Stimulated activated CD4-positive, alpha-beta T cell treated with anti-CD3 and anti-CD28 coated beads, Interleukin-12 subunit alpha, Interleukin-12 subunit beta, amount 100 ng/mL, for 4 hours (primary cell): ENCODE measurements at regions not wholly inside any gene's neighbourhood (a gene's known extent, or its start where the extent isn't known, plus 50 kb on each side); places are given as distances from the start of the nearest gene placed in this dataset.
A peak's percentile ranks its signal among the peaks of the same experiment; 100 is the strongest.

Experiments used
- DNase-seq: peaks from one replicate; pipeline ENCODE4 v3.0.0-alpha.2; 2020

GRCh38 chr4:124202099-124202498 is 510.4 kb downstream of the ANKRD50 start:
- no peak for DNase-seq

GRCh38 chr4:124203613-124204238 is 508.8 kb downstream of the ANKRD50 start:
- no peak for DNase-seq

- no peak for DNase-seq
These were observed 505.5 kb downstream of the ANKRD50 start for GRCh38 chr4:124206779-124207605.

GRCh38 chr4:124209211-124209610 is 503.3 kb downstream of the ANKRD50 start:
- DNase-seq, result no peak

- DNase-seq, result no peak
These were observed 502.9 kb downstream of the ANKRD50 start for GRCh38 chr4:124209626-124210025.

GRCh38 chr4:124210746-124211145 is 501.8 kb downstream of the ANKRD50 start:
- no peak for DNase-seq

- DNase-seq, result no peak
These were observed 499.5 kb downstream of the ANKRD50 start for GRCh38 chr4:124212815-124213630.

GRCh38 chr4:124219389-124219788 is 493.1 kb downstream of the ANKRD50 start:
- DNase-seq, result no peak

GRCh38 chr4:124224256-124224655 is 488.3 kb downstream of the ANKRD50 start:
- no peak for DNase-seq

- DNase-seq, result no peak
These were observed 484.6 kb downstream of the ANKRD50 start for GRCh38 chr4:124227981-124228380.

- DNase-seq, result no peak
These were observed 482.3 kb downstream of the ANKRD50 start for GRCh38 chr4:124230268-124230667.

GRCh38 chr4:124234771-124235170 is 477.8 kb downstream of the ANKRD50 start:
- DNase-seq, result no peak

- no peak for DNase-seq
These were observed 468.7 kb downstream of the ANKRD50 start for GRCh38 chr4:124243671-124244366.

- no peak for DNase-seq
These were observed 459.5 kb downstream of the ANKRD50 start for GRCh38 chr4:124253080-124253479.

- peak; percentile 19 for DNase-seq
These were observed 450.0 kb downstream of the ANKRD50 start for GRCh38 chr4:124262211-124263179.

GRCh38 chr4:124265701-124266100 is 446.8 kb downstream of the ANKRD50 start:
- DNase-seq, result no peak

GRCh38 chr4:124266721-124267120 is 445.8 kb downstream of the ANKRD50 start:
- no peak for DNase-seq

GRCh38 chr4:124276461-124276860 is 436.1 kb downstream of the ANKRD50 start:
- no peak for DNase-seq

GRCh38 chr4:124277691-124278090 is 434.8 kb downstream of the ANKRD50 start:
- DNase-seq, result no peak

GRCh38 chr4:124278477-124278876 is 434.1 kb downstream of the ANKRD50 start:
- DNase-seq, result no peak

- no peak for DNase-seq
These were observed 432.8 kb downstream of the ANKRD50 start for GRCh38 chr4:124279741-124280140.
